ENCODE measurements at regions not wholly inside any gene's neighbourhood (a gene's known extent, or its start where the extent isn't known, plus 50 kb on each side); places are given as distances from the start of the nearest gene placed in this dataset.

DNA sequence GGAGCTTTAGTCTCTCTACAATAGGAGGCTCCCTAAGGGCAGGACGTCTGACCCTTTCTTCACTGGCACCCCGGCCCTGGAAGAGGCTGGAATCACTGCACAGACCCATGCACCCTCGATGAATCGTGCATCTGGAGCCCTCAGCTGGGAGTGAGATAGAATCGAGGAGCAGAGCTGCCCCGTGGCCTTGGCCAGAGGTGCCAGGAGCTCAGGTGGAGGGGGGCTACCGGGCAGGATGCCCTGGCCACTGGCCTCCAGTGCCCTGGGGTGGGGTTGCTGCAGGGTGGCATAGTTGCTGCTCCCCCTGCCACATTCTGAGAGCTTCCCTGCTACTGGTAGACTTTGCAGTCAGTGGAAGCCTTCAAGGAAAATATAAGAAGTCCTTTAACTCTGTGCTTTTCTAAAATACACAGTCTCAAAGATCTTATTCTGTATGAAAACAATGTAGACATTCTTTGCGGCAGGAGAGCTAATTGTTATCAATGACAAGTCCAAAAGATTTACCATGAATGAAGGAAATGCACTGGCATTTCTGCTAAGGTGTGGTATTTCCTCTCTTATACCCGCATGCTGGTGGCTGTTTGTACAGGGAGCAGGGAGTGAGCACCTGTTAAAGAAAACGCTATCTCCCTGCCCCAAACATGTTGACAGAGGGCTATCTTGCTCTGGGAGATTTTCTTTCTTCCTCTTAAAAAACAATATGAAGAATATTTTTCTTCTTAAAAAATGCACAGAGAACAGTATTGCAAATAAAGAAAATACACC, 122.8 kb downstream of the C6orf118 start:
- DNase-seq (ENCODE audit: low spot score) = no peak
- TF ChIP-seq CTCF (IDR thresholded peaks at IDR 0.05) = no peak
- no peak for ATAC-seq (ENCODE audit: low FRiP score)

- DNase-seq (ENCODE audit: low spot score) (no peak), ATAC-seq (ENCODE audit: low FRiP score) (no peak)
- no peak for TF ChIP-seq CTCF (IDR thresholded peaks at IDR 0.05)
These were observed 123.4 kb downstream of the C6orf118 start for GRCh38 chr6:165186041-165186440.

DNA sequence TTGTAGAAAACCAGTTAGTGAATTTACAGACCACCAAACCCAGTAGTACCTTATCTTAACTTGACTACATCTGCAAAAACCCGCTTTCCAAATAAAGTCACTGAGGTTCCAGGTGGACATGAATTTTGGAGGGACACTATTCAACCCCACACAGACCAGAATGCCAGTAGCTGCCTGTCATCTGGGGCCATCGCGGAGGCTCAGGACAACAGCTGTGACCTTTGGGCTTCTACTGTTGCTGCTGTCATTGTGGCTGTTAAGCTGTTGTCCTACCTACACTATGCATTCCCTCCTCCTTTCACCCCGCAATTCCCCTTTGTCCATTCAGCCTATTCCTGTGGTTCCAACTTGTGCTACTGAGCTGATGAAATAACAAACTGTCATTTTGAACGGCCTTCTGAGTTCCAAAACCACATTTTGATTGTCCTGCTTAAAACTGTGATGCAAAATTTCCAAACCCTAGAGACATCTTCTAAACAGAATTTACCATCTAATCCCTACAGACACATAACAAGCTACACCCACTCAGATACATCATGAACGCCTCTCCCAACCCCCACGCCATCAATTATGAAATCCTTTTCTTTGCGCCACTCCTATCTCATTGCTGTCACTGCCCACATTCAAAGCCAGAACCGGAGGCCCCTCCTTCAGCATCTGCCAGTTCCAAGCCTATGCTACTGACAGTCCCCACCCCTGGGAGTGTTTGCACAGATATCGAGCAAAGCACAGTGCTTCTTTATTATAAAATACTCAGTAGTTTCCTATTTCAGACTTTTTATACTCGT, 125.0 kb downstream of the C6orf118 start:
- no peak for ATAC-seq (ENCODE audit: low FRiP score)
- TF ChIP-seq CTCF (IDR thresholded peaks at IDR 0.05) = no peak
- DNase-seq (ENCODE audit: low spot score) = no peak

DNA sequence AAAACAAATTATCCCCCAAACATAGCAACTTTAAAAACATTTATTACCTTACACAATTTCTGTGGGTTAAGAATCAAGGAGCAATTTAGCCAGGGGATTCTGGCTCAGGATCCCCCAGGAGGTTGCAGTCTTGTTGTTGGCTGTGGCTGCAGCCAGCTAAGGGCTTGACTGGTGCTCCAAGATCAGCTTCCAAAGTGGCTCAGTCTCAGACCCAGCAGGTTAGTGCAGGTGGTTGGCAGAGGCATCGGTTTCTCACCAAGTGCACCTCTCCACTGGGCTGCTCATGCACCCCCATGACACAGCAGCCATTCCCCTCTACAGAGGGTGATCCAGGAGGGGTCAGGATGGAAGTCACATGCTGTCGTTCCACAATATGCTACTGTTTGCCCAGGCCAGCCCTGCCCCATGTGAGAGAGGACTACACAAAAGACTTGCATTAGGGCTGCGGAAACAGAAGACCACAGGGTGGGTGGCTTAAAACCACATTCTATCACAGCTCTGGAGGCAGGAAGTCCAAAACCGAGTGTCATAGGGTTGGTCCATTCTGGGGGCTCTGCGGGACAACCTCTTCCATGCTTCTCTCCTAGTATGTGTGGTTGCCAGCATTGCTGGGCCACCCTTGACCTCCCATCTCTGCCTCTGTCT, 125.8 kb downstream of the C6orf118 start:
- ATAC-seq (ENCODE audit: low FRiP score) (no peak), DNase-seq (ENCODE audit: low spot score) (no peak)
- TF ChIP-seq CTCF (IDR thresholded peaks at IDR 0.05) = no peak

DNA sequence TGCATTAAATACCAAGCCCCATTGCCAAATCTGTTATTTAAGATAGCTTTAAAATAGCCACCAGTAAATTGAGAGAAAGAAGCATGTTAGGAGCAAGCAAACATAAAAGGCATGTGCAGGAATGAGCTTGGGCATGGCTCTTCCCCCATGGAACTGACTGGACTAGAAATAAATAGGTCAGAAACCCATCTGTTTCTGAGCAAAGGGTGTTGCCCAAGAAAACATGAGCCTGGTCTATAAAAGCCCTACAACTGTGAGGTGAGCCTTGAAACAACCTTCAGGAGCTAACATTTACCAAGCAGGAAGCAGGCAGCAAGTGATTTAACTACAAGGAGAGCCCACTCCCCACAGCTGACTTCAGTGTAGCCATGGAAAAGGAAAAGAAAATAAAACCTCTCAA, 126.3 kb downstream of the C6orf118 start:
- no peak for TF ChIP-seq CTCF (IDR thresholded peaks at IDR 0.05)
- no peak for DNase-seq (ENCODE audit: low spot score)
- ATAC-seq (ENCODE audit: low FRiP score) = no peak

GRCh38 chr6:165181951-165182414, 127.4 kb downstream of the C6orf118 start:
- no peak for TF ChIP-seq CTCF (IDR thresholded peaks at IDR 0.05)
- no peak for DNase-seq (ENCODE audit: low spot score)
- no peak for ATAC-seq (ENCODE audit: low FRiP score)
